ENCODE measurements at regions not wholly inside any gene's neighbourhood (a gene's known extent, or its start where the extent isn't known, plus 50 kb on each side); places are given as distances from the start of the nearest gene placed in this dataset.
A peak's percentile ranks its signal among the peaks of the same experiment; 100 is the strongest.

GRCh38 chr17:22654447-22654846 is 962.1 kb downstream of the KCNJ18 start:
- Histone ChIP-seq H3K27ac (no peak overlapping the region), H3K4me3 (no peak overlapping the region), H3K4me1 (replicated peaks in 1 of 2) (no peaks in the 10 kb centered on the region)
- in situ Hi-C loops (cut with MboI; ENCODE audit: low pct_unique_long_range_greater_than_20kb in 2 of 9, low sequenced_read_pairs in 9 of 9, unreplicated experiment in 9 of 9) = loop anchor here in 1 of 9 experiments (10.0 kb wide), 1 partner anchor 50 kb away; no protein-coding TSS in a partner anchor
- ATAC-seq (replicated peaks in 6 of 8) = peak in 3 of 8 experiments; percentile 38 to 98 (median 83)
- WGBS, 10 experiments = 0 to 80% (median 39%) methylated on average over 1 to 3 of the region's 3 CpGs

DNA sequence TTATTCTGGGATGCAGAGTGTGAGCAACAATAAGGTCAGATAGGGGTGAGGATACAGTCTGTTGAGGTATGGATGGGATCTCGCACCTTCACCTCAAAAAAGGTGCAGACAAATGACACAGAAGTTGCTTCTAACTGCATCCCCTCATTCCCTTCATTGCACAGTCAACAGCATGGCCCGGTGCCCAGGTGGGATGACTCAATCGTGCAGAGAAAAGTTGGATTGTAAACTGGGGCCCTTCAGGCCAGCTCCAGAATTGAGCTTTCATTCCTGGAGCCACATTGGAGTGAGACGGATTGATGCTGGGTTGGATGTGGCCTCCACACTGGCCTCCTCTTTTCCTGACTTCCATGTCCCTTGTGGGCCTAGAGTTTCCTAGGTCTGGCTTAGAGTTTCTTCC is 977.4 kb downstream of the KCNJ18 start:
- H3K4me3 ChIP-seq = no peak overlapping the region
- ATAC-seq (replicated peaks in 6 of 8) = no peak
- H3K27ac ChIP-seq = no peak overlapping the region
- WGBS, 10 experiments = 0 to 75% (median 40%) methylated on average over 1 to 3 of the region's 4 CpGs; no CpG with 5 or more reads in 3 of the 10 experiments
- in situ Hi-C loops (cut with MboI; ENCODE audit: low pct_unique_long_range_greater_than_20kb in 2 of 9, low sequenced_read_pairs in 9 of 9, unreplicated experiment in 9 of 9) = no loop called here
- H3K4me1 ChIP-seq (replicated peaks in 1 of 2) = no peaks in the 10 kb centered on the region

GRCh38 chr17:22671110-22671509 is 978.8 kb downstream of the KCNJ18 start:
- H3K27ac ChIP-seq = no peak overlapping the region
- in situ Hi-C loops (cut with MboI; ENCODE audit: low pct_unique_long_range_greater_than_20kb in 2 of 9, low sequenced_read_pairs in 9 of 9, unreplicated experiment in 9 of 9) = no loop called here
- no peak overlapping the region for H3K4me3 ChIP-seq
- no peaks in the 10 kb centered on the region for H3K4me1 ChIP-seq (replicated peaks in 1 of 2)
- ATAC-seq (replicated peaks in 6 of 8) = no peak
- 40 to 70% (median 45%) methylated on average over 1 to 7 of the region's 7 CpGs; no CpG with 5 or more reads in 6 of the 10 experiments for WGBS, 10 experiments

DNA sequence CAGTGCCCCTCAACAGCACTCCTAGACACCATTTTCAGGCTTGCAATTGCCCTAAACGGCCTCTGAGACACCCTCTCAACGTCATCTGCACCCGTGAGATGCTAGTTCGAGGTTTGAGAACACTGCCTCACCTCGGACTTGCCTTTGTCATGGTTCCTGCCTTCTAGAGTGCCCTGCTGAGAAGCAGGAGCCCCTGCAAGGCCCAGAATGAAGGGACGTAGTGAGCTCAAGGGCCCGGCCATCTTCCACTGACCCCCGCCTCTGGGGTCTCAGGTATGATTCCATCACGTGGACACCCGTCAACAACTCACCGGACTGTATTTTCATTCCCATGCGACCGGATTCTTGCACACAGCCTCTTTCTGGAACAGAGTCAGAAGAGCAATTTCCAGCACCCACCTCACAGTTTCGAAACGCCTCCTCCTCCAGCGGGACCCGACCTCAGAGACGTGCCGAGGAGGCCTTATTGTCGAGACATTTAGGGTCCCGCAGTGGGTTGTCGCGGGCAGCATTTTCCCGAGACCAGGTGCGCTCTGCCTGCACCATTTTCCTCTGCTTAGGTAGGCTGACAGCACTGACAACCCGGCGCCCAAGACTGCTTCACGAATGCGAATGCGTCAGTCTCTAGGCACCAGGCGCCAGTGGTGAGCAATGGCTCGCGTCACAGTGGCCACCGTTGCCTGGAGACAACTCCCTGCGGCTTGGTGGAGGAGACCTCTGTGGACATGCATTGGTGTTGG is 999.9 kb downstream of the KCNJ18 start:
- 0 to 85% (median 69%) methylated on average over 1 to 15 of the region's 35 CpGs; no CpG with 5 or more reads in 1 of the 10 experiments for WGBS, 10 experiments
- in situ Hi-C loops (cut with MboI; ENCODE audit: low pct_unique_long_range_greater_than_20kb in 2 of 9, low sequenced_read_pairs in 9 of 9, unreplicated experiment in 9 of 9) = no loop called here
- Histone ChIP-seq H3K27ac (no peak overlapping the region), H3K4me1 (replicated peaks in 1 of 2) (no peaks in the 10 kb centered on the region), H3K4me3 (no peak overlapping the region)
- no peak for ATAC-seq (replicated peaks in 6 of 8)

- Histone ChIP-seq H3K4me1 (replicated peaks in 1 of 2) (no peaks in the 10 kb centered on the region), H3K27ac (no peak overlapping the region), H3K4me3 (no peak overlapping the region)
- 0 to 69% (median 49%) methylated on average over 1 to 6 of the region's 11 CpGs; no CpG with 5 or more reads in 4 of the 10 experiments for WGBS, 10 experiments
- ATAC-seq (replicated peaks in 6 of 8) = no peak
- in situ Hi-C loops (cut with MboI; ENCODE audit: low pct_unique_long_range_greater_than_20kb in 2 of 9, low sequenced_read_pairs in 9 of 9, unreplicated experiment in 9 of 9) = no loop called here
Observed at GRCh38 chr17:22692806-22693171, 1000.5 kb downstream of the KCNJ18 start.

DNA sequence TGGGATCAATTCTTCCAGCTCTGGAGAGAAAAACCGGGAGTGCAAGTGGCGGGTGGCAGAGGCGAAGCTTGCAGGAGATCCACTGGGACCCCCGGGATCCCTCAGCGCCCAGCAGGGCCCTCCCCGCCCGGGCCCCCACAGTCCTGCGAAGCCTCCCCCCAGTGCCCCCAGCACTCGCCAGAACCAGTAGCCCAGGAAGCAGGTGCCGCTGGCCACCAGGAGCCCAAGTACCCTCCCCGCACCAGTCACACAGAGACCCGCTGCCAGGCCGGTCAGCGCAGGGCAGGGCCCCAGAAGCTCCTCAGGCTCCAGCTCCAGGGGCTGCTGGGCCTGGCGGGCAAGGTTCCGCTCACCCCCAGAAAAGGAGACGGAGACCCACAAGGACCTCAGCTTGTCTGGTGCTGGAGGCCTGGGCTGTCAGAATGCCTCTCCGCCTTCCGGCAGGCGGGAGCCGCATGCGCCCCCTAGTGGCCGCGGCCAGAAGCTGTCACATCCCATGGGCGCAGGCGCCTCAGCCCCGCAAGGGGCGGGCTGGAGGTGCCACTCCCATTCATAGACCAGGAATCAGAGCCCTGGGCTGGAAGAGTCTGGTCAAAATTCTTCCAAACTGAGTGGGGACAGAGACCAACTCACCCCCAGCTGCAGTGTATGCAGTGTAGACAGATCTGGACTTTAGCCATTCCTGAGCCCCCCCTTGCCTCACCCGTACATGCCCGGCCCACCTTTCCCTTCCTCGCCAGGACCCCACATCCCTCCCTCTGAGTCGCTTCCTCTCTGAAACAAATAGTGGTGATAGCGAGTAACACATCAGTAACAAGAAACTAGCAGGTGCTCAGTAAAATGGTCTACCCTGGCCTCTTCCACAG is 1002.3 kb downstream of the KCNJ18 start:
- H3K4me3 ChIP-seq = no peak overlapping the region
- H3K27ac ChIP-seq = no peak overlapping the region
- in situ Hi-C loops (cut with MboI; ENCODE audit: low pct_unique_long_range_greater_than_20kb in 2 of 9, low sequenced_read_pairs in 9 of 9, unreplicated experiment in 9 of 9) = no loop called here
- WGBS, 10 experiments = 64 to 84% (median 80%) methylated on average over 2 to 7 of the region's 33 CpGs; no CpG with 5 or more reads in 7 of the 10 experiments
- no peaks in the 10 kb centered on the region for H3K4me1 ChIP-seq (replicated peaks in 1 of 2)
- ATAC-seq (replicated peaks in 6 of 8) = no peak

DNA sequence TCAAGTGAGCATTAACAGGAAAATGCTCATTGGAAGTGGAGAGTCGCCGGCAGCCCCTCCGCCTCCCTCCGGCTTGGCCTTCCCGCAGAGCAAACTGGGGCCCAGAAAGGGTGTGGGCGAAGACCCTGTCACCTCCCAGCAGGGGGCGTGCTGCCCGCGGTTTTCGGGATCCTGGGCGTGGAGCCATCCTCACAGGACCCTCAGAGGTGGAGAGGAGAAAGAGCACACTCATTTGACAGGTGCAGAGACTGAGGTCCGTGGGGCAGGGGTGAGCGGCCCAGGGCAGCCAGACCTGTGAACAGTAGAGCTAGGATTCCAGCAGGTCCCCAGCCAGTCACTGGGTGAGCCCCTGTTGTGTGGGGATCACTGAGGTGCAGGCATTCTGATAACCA is 1002.9 kb downstream of the KCNJ18 start:
- ATAC-seq (replicated peaks in 6 of 8) = no peak
- in situ Hi-C loops (cut with MboI; ENCODE audit: low pct_unique_long_range_greater_than_20kb in 2 of 9, low sequenced_read_pairs in 9 of 9, unreplicated experiment in 9 of 9) = no loop called here
- H3K4me3 ChIP-seq = no peak overlapping the region
- WGBS, 10 experiments = 7 to 100% (median 68%) methylated on average over 3 to 7 of the region's 13 CpGs; no CpG with 5 or more reads in 5 of the 10 experiments
- no peak overlapping the region for H3K27ac ChIP-seq
- no peaks in the 10 kb centered on the region for H3K4me1 ChIP-seq (replicated peaks in 1 of 2)

GRCh38 chr17:22703204-22703603 is 1010.9 kb downstream of the KCNJ18 start:
- in situ Hi-C loops (cut with MboI; ENCODE audit: low pct_unique_long_range_greater_than_20kb in 2 of 9, low sequenced_read_pairs in 9 of 9, unreplicated experiment in 9 of 9) = loop anchor here in 1 of 9 experiments (10.0 kb wide), 1 partner anchor 48 kb away; no protein-coding TSS in a partner anchor
- H3K27ac ChIP-seq = no peak overlapping the region
- peak in 1 of 8 experiments; percentile 58 for ATAC-seq (replicated peaks in 6 of 8)
- no peaks in the 10 kb centered on the region for H3K4me1 ChIP-seq (replicated peaks in 1 of 2)
- 48 to 100% (median 69%) methylated on average over 1 to 10 of the region's 14 CpGs; no CpG with 5 or more reads in 5 of the 10 experiments for WGBS, 10 experiments
- H3K4me3 ChIP-seq = no peak overlapping the region

GRCh38 chr17:22703786-22704441 is 1011.6 kb downstream of the KCNJ18 start:
- H3K4me3 ChIP-seq = no peak overlapping the region
- WGBS, 10 experiments = 0 to 73% (median 59%) methylated on average over 3 to 8 of the region's 31 CpGs; no CpG with 5 or more reads in 5 of the 10 experiments
- peak in 3 of 8 experiments; percentile 33 to 90 (median 34) for ATAC-seq (replicated peaks in 6 of 8)
- in situ Hi-C loops (cut with MboI; ENCODE audit: low pct_unique_long_range_greater_than_20kb in 2 of 9, low sequenced_read_pairs in 9 of 9, unreplicated experiment in 9 of 9) = loop anchor here in 1 of 9 experiments (10.0 kb wide), 1 partner anchor 49 kb away; no protein-coding TSS in a partner anchor
- H3K4me1 ChIP-seq (replicated peaks in 1 of 2) = no peaks in the 10 kb centered on the region
- no peak overlapping the region for H3K27ac ChIP-seq

- Histone ChIP-seq H3K4me1 (replicated peaks in 1 of 2) (no peaks in the 10 kb centered on the region), H3K4me3 (no peak overlapping the region), H3K27ac (no peak overlapping the region)
- ATAC-seq (replicated peaks in 6 of 8) = peak in 1 of 8 experiments; percentile 39
- 0 to 22% (median 14%) methylated on average over 3 to 4 of the region's 4 CpGs; no CpG with 5 or more reads in 7 of the 10 experiments for WGBS, 10 experiments
- in situ Hi-C loops (cut with MboI; ENCODE audit: low pct_unique_long_range_greater_than_20kb in 2 of 9, low sequenced_read_pairs in 9 of 9, unreplicated experiment in 9 of 9) = loop anchor here in 1 of 9 experiments (10.0 kb wide), 1 partner anchor 50 kb away; no protein-coding TSS in a partner anchor
Observed at GRCh38 chr17:22704674-22705073, 1012.4 kb downstream of the KCNJ18 start.

- in situ Hi-C loops (cut with MboI; ENCODE audit: low pct_unique_long_range_greater_than_20kb in 2 of 9, low sequenced_read_pairs in 9 of 9, unreplicated experiment in 9 of 9) = loop anchor here in 1 of 9 experiments (10.0 kb wide), 1 partner anchor 53 kb away; no protein-coding TSS in a partner anchor
- 0 to 71% (median 17%) methylated on average over 1 to 2 of the region's 2 CpGs; no CpG with 5 or more reads in 5 of the 10 experiments for WGBS, 10 experiments
- no peak for ATAC-seq (replicated peaks in 6 of 8)
- Histone ChIP-seq H3K27ac (no peak overlapping the region), H3K4me1 (replicated peaks in 1 of 2) (no peaks in the 10 kb centered on the region), H3K4me3 (no peak overlapping the region)
Observed at GRCh38 chr17:22707626-22708025, 1015.3 kb downstream of the KCNJ18 start.

DNA sequence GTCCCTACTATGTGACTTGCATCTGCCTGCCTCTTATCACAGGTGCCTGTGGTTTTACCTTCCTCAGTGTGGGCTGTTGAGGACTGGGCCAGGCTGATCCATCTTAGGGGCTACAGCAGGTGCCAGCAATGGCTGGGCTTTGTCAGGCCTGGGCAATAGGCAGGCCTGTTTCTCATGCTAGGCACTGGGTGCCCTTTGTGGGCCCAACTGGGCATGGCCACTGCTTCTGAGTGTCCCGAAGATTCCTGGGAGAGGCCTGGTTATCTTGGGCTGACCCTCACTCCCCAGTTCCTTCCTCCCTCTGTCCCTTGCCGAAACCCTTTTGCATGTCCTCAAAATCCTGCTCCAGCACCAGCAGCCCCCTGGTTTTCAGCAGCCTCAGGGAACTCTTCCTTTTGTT is 1024.9 kb downstream of the KCNJ18 start:
- Histone ChIP-seq H3K4me1 (replicated peaks in 1 of 2) (no peaks in the 10 kb centered on the region), H3K4me3 (no peak overlapping the region), H3K27ac (no peak overlapping the region)
- no peak for ATAC-seq (replicated peaks in 6 of 8)
- in situ Hi-C loops (cut with MboI; ENCODE audit: low pct_unique_long_range_greater_than_20kb in 2 of 9, low sequenced_read_pairs in 9 of 9, unreplicated experiment in 9 of 9) = no loop called here
- WGBS, 10 experiments = 0 to 42% (median 19%) methylated on average over 1 to 2 of the region's 2 CpGs; no CpG with 5 or more reads in 5 of the 10 experiments

Measured in motor neuron (in vitro differentiated cells).